ENCODE measurements at regions not wholly inside any gene's neighbourhood (a gene's known extent, or its start where the extent isn't known, plus 50 kb on each side); places are given as distances from the start of the nearest gene placed in this dataset.

DNA sequence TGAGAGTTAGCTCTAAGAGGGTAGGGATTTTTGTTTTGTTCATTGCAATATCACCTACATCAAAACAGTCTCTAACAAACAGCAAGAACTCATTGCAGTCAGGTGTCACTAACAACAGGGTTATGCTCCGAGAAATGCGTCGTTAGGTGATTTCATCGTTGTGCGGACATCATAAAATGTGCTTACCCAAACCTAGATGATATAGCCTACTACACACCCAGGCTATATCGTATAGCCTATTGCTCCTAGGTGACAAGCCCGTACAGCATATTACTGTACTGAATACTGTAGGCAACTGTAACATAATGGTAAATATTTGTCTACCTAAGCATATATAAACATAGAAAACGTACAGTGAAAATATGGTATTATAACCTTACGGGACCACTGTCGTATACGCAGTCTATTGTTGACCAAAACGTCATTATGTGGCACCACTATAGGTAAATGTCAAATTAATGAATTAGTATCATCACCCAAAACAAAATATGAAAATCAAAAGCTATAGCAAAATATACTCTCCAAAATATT lies 49.9 kb upstream of the TAB2 start:
- DNase-seq (ENCODE audit: low read depth, low spot score) = no peak
